Liver (tissue), 8 donors: ENCODE measurements at regions not wholly inside any gene's neighbourhood (a gene's known extent, or its start where the extent isn't known, plus 50 kb on each side); places are given as distances from the start of the nearest gene placed in this dataset.

ENCODE experiments used
- DNase-seq: peaks from one replicate; pipeline ENCODE4 v3.0.0-alpha.2; 2017; ENCODE audit warnings: low spot score
- H3K27ac ChIP-seq, 2 donors: one replicate each; pipeline ENCODE4 v1.7.0; 2013; ENCODE audit warnings: inconsistent platforms in 2 of 2, low read length in 2 of 2, control low read depth in 1 of 2, low read depth in 1 of 2, mild to moderate bottlenecking in 1 of 2
- H3K27me3 ChIP-seq, 4 donors: one replicate each; pipeline versions ENCODE4 v1.6.1 to v1.7.0; 2013; ENCODE audit warnings: low read length in 3 of 4, inconsistent platforms in 1 of 4, mild to moderate bottlenecking in 1 of 4, moderate library complexity in 1 of 4; ENCODE audit not compliant: control insufficient read depth in 4 of 4, insufficient read depth in 4 of 4
- H3K36me3 ChIP-seq, 4 donors: one replicate each; pipeline versions ENCODE4 v1.6.1 to v1.7.0; 2013; ENCODE audit warnings: low read length in 3 of 4, mild to moderate bottlenecking in 3 of 4, low read depth in 1 of 4, moderate library complexity in 1 of 4; ENCODE audit not compliant: control insufficient read depth in 4 of 4, insufficient read depth in 3 of 4
- H3K4me1 ChIP-seq, 4 donors: one replicate each; pipeline versions ENCODE4 v1.6.1 to v1.7.0; 2013; ENCODE audit warnings: low read length in 3 of 4, mild to moderate bottlenecking in 3 of 4, moderate library complexity in 1 of 4; ENCODE audit not compliant: control insufficient read depth in 4 of 4, insufficient read depth in 4 of 4
- H3K4me3 ChIP-seq, 3 donors: one replicate each; pipeline versions ENCODE4 v1.6.1 to v1.7.0; 2013; ENCODE audit warnings: low read length in 3 of 3, control low read depth in 1 of 3, low read depth in 1 of 3, mild to moderate bottlenecking in 1 of 3
- H3K9ac ChIP-seq, 2 donors: one replicate each; pipeline ENCODE4 v1.7.0; 2013; ENCODE audit warnings: low read length in 2 of 2, mild to moderate bottlenecking in 2 of 2, moderate library complexity in 2 of 2, control low read depth in 1 of 2, low read depth in 1 of 2
- H3K9me3 ChIP-seq, 4 donors: one replicate each; pipeline versions ENCODE4 v1.6.1 to v1.7.0; 2013; ENCODE audit warnings: low read length in 3 of 4; ENCODE audit not compliant: control insufficient read depth in 4 of 4
- ATF3 ChIP-seq: IDR thresholded peaks from 2 replicates; pipeline ENCODE4 v1.6.1; 2016; ENCODE audit warnings: antibody characterized with exemption
- CTCF ChIP-seq: fragments of 150-350 bp; IDR thresholded peaks from 2 replicates; pipeline ENCODE4 v1.5.1; 2017; ENCODE audit warnings: improper control_type of control experiment, low read depth, low read length; ENCODE audit not compliant: missing input control
- EGR1 ChIP-seq, 2 donors: IDR thresholded peaks; 2 replicates each; pipeline ENCODE4 v1.6.1; 2016 to 2018; ENCODE audit warnings: antibody characterized with exemption in 2 of 2, low read depth in 2 of 2
- FOXA1 ChIP-seq: IDR thresholded peaks from 2 replicates; pipeline ENCODE4 v1.6.1; 2016; ENCODE audit warnings: antibody characterized with exemption
- FOXA2 ChIP-seq: IDR thresholded peaks from 2 replicates; pipeline ENCODE4 v1.6.1; 2016; ENCODE audit warnings: antibody characterized with exemption
- GABPA ChIP-seq, 2 donors: IDR thresholded peaks in 1 of 2; conservative IDR thresholded peaks in 1 of 2; 2 replicates each; pipeline ENCODE4 v1.6.1; 2016; ENCODE audit warnings: antibody characterized with exemption in 2 of 2, mild to moderate bottlenecking in 1 of 2, moderate library complexity in 1 of 2
- HNF4G ChIP-seq: IDR thresholded peaks from 2 replicates; pipeline ENCODE4 v1.6.1; 2016; ENCODE audit warnings: antibody characterized with exemption
- JUND ChIP-seq, 2 donors: IDR thresholded peaks; 2 replicates each; pipeline ENCODE4 v1.6.1; 2016; ENCODE audit warnings: antibody characterized with exemption in 2 of 2
- NR2F2 ChIP-seq: IDR thresholded peaks from 2 replicates; pipeline ENCODE4 v1.6.1; 2016; ENCODE audit warnings: antibody characterized with exemption
- RAD21 ChIP-seq, 2 donors: IDR thresholded peaks; 2 replicates each; pipeline ENCODE4 v1.6.1; 2016; ENCODE audit warnings: antibody characterized with exemption in 2 of 2, mild to moderate bottlenecking in 2 of 2
- REST ChIP-seq: IDR thresholded peaks from 2 replicates; pipeline ENCODE4 v1.6.1; 2016; ENCODE audit warnings: antibody characterized with exemption, mild to moderate bottlenecking
- RXRA ChIP-seq, 2 donors: IDR thresholded peaks; 2 replicates each; pipeline ENCODE4 v1.6.1; 2017 to 2018; ENCODE audit warnings: antibody characterized with exemption in 2 of 2, mild to moderate bottlenecking in 1 of 2
- SP1 ChIP-seq: IDR thresholded peaks from 2 replicates; pipeline ENCODE4 v1.6.1; 2018; ENCODE audit warnings: antibody characterized with exemption, mild to moderate bottlenecking
- TAF1 ChIP-seq: conservative IDR thresholded peaks from 2 replicates; pipeline ENCODE4 v1.6.1; 2016; ENCODE audit warnings: antibody characterized with exemption, mild to moderate bottlenecking
- YY1 ChIP-seq: IDR thresholded peaks from 2 replicates; pipeline ENCODE4 v1.6.1; 2016; ENCODE audit warnings: antibody characterized with exemption, mild to moderate bottlenecking
- ZBTB33 ChIP-seq: IDR thresholded peaks from 2 replicates; pipeline ENCODE4 v1.6.1; 2016; ENCODE audit warnings: antibody characterized with exemption
- WGBS: extraction: QIAGEN DNeasy Blood & Tissue Kit; methylation state at CpG from one replicate; pipeline ENCODE4 v1.1.7; 2013; 5-methylcytosine and 5-hydroxymethylcytosine counted together
- donor health status: healthy.
- donor health status: healthy.
- donor health status: healthy.
- donor health status: healthy.
- donor health status: healthy.

GRCh38 chr19:20351244-20351643 lies 184.2 kb downstream of the ZNF486 start:
- no peak overlapping the region for H3K4me3 ChIP-seq
- no peaks in the 10 kb centered on the region for H3K27me3 ChIP-seq
- no peak overlapping the region for H3K9ac ChIP-seq
- H3K4me1 ChIP-seq: no peaks in the 10 kb centered on the region
- DNase-seq: no peak
- H3K36me3 ChIP-seq: no peaks in the 10 kb centered on the region
- no peak overlapping the region for H3K27ac ChIP-seq
- no peaks in the 10 kb centered on the region for H3K9me3 ChIP-seq
- TF ChIP-seq EGR1 (IDR thresholded peaks at IDR 0.05; ENCODE audit: low read depth in 2 of 2) (no peak), NR2F2 (no peak), FOXA1 (no peak)

- WGBS: 62% methylated on average over 2 of the region's 2 CpGs
- no peaks in the 10 kb centered on the region for H3K4me1 ChIP-seq
- no peak overlapping the region for H3K27ac ChIP-seq
- no peaks in the 10 kb centered on the region for H3K36me3 ChIP-seq
- TF ChIP-seq TAF1 (no peak), GABPA (IDR thresholded peaks at IDR 0.05 in 1 of 2, conservative IDR thresholded peaks at IDR 0.05 in 1 of 2) (no peak), REST (no peak), NR2F2 (no peak), HNF4G (no peak), FOXA2 (no peak), RXRA (IDR thresholded peaks at IDR 0.05) (no peak), YY1 (no peak), RAD21 (IDR thresholded peaks at IDR 0.05) (no peak), SP1 (no peak)
- H3K9me3 ChIP-seq: no peaks in the 10 kb centered on the region
- no peak for DNase-seq
- no peak overlapping the region for H3K9ac ChIP-seq
- no peaks in the 10 kb centered on the region for H3K27me3 ChIP-seq
- no peak overlapping the region for H3K4me3 ChIP-seq
These were observed 182.2 kb downstream of the ZNF486 start for GRCh38 chr19:20349206-20349605.

GRCh38 chr19:20339444-20339843 lies 172.4 kb downstream of the ZNF486 start:
- Histone ChIP-seq H3K27ac (no peak overlapping the region), H3K27me3 (no peaks in the 10 kb centered on the region), H3K4me3 (no peak overlapping the region), H3K4me1 (no peaks in the 10 kb centered on the region), H3K36me3 (no peaks in the 10 kb centered on the region), H3K9me3 (peaks cover 0 to 2% (median 0%) of the 10 kb centered on the region in 4 donors), H3K9ac (no peak overlapping the region)
- DNase-seq: no peak
- WGBS: 89% methylated on average over 4 of the region's 4 CpGs
- no peak for TF ChIP-seq RAD21 (IDR thresholded peaks at IDR 0.05)
- no peak for TF ChIP-seq ZBTB33
- TF ChIP-seq CTCF: no peak
- no peak for TF ChIP-seq REST
- no peak for TF ChIP-seq JUND (IDR thresholded peaks at IDR 0.05)
- TF ChIP-seq ATF3: no peak
- no peak for TF ChIP-seq HNF4G
- TF ChIP-seq NR2F2: no peak
- TF ChIP-seq RXRA (IDR thresholded peaks at IDR 0.05): no peak
